ENCODE measurements at regions not wholly inside any gene's neighbourhood (a gene's known extent, or its start where the extent isn't known, plus 50 kb on each side); places are given as distances from the start of the nearest gene placed in this dataset.
"Not testable (repeated sequence)": the region's sequence is repeated elsewhere in the genome, so short reads cannot be mapped to it uniquely, and the experiment has no call there.

DNA sequence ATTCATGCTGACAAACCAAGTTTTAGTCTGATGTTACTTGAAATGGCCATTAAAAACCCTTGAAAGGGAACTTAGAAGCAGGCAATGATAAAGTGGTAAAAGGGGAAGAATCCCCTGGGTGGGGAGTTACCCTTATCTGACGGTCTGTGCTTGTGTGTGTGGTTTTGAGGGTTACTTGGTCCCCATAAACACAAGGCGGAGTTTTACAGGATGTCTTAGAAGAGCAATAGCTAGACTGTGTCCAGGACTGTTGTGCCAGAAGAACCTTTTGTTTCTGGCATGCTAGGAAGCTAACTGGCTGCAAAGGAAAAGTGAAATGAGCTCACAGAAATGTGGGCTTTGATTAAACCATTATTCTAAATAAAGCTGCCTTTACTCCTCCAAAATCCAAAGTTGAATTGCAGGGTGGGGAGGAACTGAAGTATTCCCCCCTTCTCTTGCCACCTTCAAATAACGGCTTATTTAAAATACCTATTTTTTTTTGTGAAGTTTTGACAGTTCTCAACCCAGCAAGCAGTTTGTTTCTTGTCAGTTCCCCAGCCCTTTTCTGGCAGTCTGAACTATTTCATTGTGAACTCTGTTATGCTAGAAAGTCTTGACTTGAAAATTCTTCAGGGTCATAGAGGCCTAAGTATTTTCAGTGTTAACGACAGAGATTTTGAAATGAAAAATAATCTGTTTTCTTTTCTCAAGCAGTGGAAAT lies 443.5 kb downstream of the OTOL1 start:
- no peak overlapping the region for H3K4me2 ChIP-seq
- H3K27me3 ChIP-seq, result no peaks in the 10 kb centered on the region
- no peak overlapping the region for H3K4me3 ChIP-seq
- no peak overlapping the region for H3K27ac ChIP-seq
- H3K36me3 ChIP-seq, result no peaks in the 10 kb centered on the region
- no peak overlapping the region for H3K9ac ChIP-seq
- peak overlapping the region; percentile 88 for H2AFZ ChIP-seq (replicated peaks)
- no peak overlapping the region for H3K27ac Mint-ChIP-seq
- no peak for TF ChIP-seq EZH2phosphoT487 (IDR thresholded peaks at IDR 0.05)
- TF ChIP-seq, protein P1, sequence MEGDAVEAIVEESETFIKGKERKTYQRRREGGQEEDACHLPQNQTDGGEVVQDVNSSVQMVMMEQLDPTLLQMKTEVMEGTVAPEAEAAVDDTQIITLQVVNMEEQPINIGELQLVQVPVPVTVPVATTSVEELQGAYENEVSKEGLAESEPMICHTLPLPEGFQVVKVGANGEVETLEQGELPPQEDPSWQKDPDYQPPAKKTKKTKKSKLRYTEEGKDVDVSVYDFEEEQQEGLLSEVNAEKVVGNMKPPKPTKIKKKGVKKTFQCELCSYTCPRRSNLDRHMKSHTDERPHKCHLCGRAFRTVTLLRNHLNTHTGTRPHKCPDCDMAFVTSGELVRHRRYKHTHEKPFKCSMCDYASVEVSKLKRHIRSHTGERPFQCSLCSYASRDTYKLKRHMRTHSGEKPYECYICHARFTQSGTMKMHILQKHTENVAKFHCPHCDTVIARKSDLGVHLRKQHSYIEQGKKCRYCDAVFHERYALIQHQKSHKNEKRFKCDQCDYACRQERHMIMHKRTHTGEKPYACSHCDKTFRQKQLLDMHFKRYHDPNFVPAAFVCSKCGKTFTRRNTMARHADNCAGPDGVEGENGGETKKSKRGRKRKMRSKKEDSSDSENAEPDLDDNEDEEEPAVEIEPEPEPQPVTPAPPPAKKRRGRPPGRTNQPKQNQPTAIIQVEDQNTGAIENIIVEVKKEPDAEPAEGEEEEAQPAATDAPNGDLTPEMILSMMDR (IDR thresholded peaks at IDR 0.05), result no peak
- H3K79me2 ChIP-seq (ENCODE audit: low read depth), result no peaks in the 10 kb centered on the region
- H3K4me1 Mint-ChIP-seq, result peaks cover 8% of the 10 kb centered on the region
- no peaks in the 10 kb centered on the region for H3F3A ChIP-seq (ENCODE audit: low read depth)
- no peaks in the 10 kb centered on the region for H3K9me3 ChIP-seq (ENCODE audit: low read depth)
- H3K27me3 Mint-ChIP-seq (ENCODE audit: insufficient read depth, low read depth), result no peaks in the 10 kb centered on the region
- no peaks in the 10 kb centered on the region for H3K36me3 Mint-ChIP-seq
- peaks cover 8% of the 10 kb centered on the region for H3K4me1 ChIP-seq
- peak; percentile 2 for DNase-seq (ENCODE audit: low spot score)
- no peak overlapping the region for H3K4me3 Mint-ChIP-seq
- peaks cover under 1% of the 10 kb centered on the region for H3K9me3 Mint-ChIP-seq
- no peaks in the 10 kb centered on the region for H4K20me1 ChIP-seq (ENCODE audit: low read depth)

DNA sequence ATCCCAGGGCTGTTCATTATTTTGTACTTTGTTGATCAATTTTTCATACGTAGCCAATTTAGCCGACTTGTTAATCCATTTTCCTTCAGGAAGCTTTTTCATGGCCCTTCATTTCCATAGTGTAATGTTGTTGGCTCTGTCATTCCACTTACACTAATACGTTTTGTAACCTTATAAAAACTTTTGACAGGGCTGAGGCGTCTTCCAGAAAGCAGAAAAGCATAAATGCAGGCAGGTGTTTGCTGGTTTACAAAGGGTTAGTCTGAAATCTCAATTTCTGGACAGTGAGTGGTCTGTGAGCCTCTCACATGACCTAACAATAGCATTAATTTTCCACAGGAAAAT lies 444.0 kb downstream of the OTOL1 start:
- Mint-ChIP-seq H3K4me1 (peaks cover 8% of the 10 kb centered on the region), H3K27me3 (ENCODE audit: insufficient read depth, low read depth) (no peaks in the 10 kb centered on the region), H3K36me3 (no peaks in the 10 kb centered on the region), H3K27ac (no peak overlapping the region), H3K4me3 (no peak overlapping the region), H3K9me3 (peaks cover 5% of the 10 kb centered on the region)
- Histone ChIP-seq H3K79me2 (ENCODE audit: low read depth) (no peaks in the 10 kb centered on the region), H3K4me3 (no peak overlapping the region), H4K20me1 (ENCODE audit: low read depth) (no peaks in the 10 kb centered on the region), H3K27me3 (no peaks in the 10 kb centered on the region), H3K4me1 (peaks cover 8% of the 10 kb centered on the region), H3K9ac (no peak overlapping the region), H3K36me3 (no peaks in the 10 kb centered on the region), H2AFZ (replicated peaks) (peak overlapping the region; percentile 88), H3K9me3 (ENCODE audit: low read depth) (no peaks in the 10 kb centered on the region), H3F3A (ENCODE audit: low read depth) (no peaks in the 10 kb centered on the region), H3K4me2 (no peak overlapping the region), H3K27ac (no peak overlapping the region)
- TF ChIP-seq, protein P1 (IDR thresholded peaks at IDR 0.05), result no peak
- no peak for TF ChIP-seq EZH2 (IDR thresholded peaks at IDR 0.05)
- no peak for TF ChIP-seq EZH2phosphoT487 (IDR thresholded peaks at IDR 0.05)
- DNase-seq (ENCODE audit: low spot score), result no peak

DNA sequence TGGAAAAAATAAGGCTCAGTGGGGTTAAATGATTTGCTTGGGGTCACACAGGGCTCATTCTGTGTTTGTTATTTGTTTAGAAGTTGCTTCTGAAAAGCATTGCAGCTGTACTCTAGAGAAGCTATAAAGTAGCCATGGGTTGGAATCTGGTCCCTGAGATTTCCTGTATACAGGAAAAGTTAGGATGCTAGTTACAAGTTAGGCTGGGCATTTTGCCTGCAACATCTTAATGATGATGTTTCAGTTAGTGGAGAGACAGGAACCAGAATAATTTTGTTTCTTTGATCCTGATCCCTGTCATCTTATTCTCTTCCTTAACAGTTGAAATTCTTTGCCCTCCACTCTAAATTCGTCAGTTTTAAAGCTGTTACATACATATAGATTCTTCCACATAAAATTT lies 445.3 kb downstream of the OTOL1 start:
- Mint-ChIP-seq H3K27me3 (ENCODE audit: insufficient read depth, low read depth) (no peaks in the 10 kb centered on the region), H3K9me3 (peaks cover 5% of the 10 kb centered on the region), H3K27ac (no peak overlapping the region), H3K36me3 (no peaks in the 10 kb centered on the region), H3K4me3 (no peak overlapping the region), H3K4me1 (peaks cover 8% of the 10 kb centered on the region)
- TF ChIP-seq EZH2phosphoT487 (IDR thresholded peaks at IDR 0.05) (no peak), EZH2 (IDR thresholded peaks at IDR 0.05) (no peak)
- TF ChIP-seq, protein P1 (IDR thresholded peaks at IDR 0.05), result no peak
- Histone ChIP-seq H3F3A (ENCODE audit: low read depth) (no peaks in the 10 kb centered on the region), H3K4me2 (no peak overlapping the region), H3K4me1 (peaks cover 8% of the 10 kb centered on the region), H3K36me3 (no peaks in the 10 kb centered on the region), H3K27me3 (no peaks in the 10 kb centered on the region), H3K9ac (no peak overlapping the region), H3K27ac (no peak overlapping the region), H3K4me3 (no peak overlapping the region), H2AFZ (replicated peaks) (peak overlapping the region; percentile 26), H3K9me3 (ENCODE audit: low read depth) (no peaks in the 10 kb centered on the region), H3K79me2 (ENCODE audit: low read depth) (no peaks in the 10 kb centered on the region), H4K20me1 (ENCODE audit: low read depth) (no peaks in the 10 kb centered on the region)
- DNase-seq (ENCODE audit: low spot score), result no peak

DNA sequence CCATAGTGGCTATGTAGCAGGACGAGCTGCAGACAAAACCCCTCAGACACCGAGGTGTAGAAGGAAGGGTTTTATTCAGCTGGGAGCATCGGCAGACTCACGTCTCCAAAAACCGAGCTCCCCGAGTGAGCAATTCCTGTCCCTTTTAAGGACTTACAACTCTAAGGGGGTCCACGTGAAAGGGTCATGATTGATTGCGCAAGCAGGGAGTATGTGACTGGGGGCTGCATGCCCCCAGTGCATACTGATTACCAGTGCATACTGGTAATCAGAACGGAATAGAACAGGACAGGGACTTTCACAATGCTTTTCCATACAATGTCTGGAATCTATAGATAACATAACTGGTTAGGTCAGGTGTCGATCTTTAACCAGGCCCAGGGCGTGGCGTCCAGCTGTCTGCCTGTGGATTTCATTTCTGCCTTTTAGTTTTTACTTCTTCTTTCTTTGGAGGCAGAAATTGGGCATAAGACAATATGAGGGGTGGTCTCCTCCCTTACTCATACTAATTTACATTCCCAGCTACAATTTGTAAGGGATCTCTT lies 447.3 kb downstream of the OTOL1 start:
- H3K9me3 ChIP-seq (ENCODE audit: low read depth); H2AFZ ChIP-seq (replicated peaks); H3K27me3 ChIP-seq; H4K20me1 ChIP-seq (ENCODE audit: low read depth); H3K9ac ChIP-seq; H3K4me3 Mint-ChIP-seq; H3F3A ChIP-seq (ENCODE audit: low read depth); H3K27ac ChIP-seq; H3K4me3 ChIP-seq; H3K4me2 ChIP-seq; H3K9me3 Mint-ChIP-seq; H3K36me3 Mint-ChIP-seq; H3K4me1 Mint-ChIP-seq; H3K79me2 ChIP-seq (ENCODE audit: low read depth); H3K36me3 ChIP-seq; H3K27ac Mint-ChIP-seq; DNase-seq (ENCODE audit: low spot score); H3K4me1 ChIP-seq; H3K27me3 Mint-ChIP-seq (ENCODE audit: insufficient read depth, low read depth): not testable (repeated sequence)
